Neuronal stem cell (in vitro differentiated cells): ENCODE measurements at regions not wholly inside any gene's neighbourhood (a gene's known extent, or its start where the extent isn't known, plus 50 kb on each side); places are given as distances from the start of the nearest gene placed in this dataset.

Experiments used
- DNase-seq: peaks from one replicate; pipeline ENCODE4 v3.0.0-alpha.2; 2013; ENCODE audit warnings: low spot score
- H2AFZ ChIP-seq: one replicate; pipeline ENCODE4 v1.6.1; 2013; ENCODE audit warnings: mild to moderate bottlenecking, low read length, inconsistent platforms
- H2AK5ac ChIP-seq: 2 replicates; pipeline ENCODE4 v1.6.1; 2013; ENCODE audit warnings: low read depth, mild to moderate bottlenecking, inconsistent platforms, low read length, moderate library complexity, mixed read lengths
- H2BK120ac ChIP-seq: 2 replicates; pipeline ENCODE4 v1.6.1; 2013; ENCODE audit warnings: low read depth, mild to moderate bottlenecking, inconsistent platforms, low read length, moderate library complexity, mixed read lengths
- H2BK12ac ChIP-seq: one replicate; pipeline ENCODE4 v1.6.1; 2013; ENCODE audit warnings: low read length, inconsistent platforms
- H2BK15ac ChIP-seq: 2 replicates; pipeline ENCODE4 v1.6.1; 2013; ENCODE audit warnings: mild to moderate bottlenecking, low read length, inconsistent platforms, mixed read lengths
- H2BK5ac ChIP-seq: one replicate; pipeline ENCODE4 v1.6.1; 2013; ENCODE audit warnings: inconsistent platforms, mild to moderate bottlenecking, low read length, moderate library complexity
- H3K14ac ChIP-seq: one replicate; pipeline ENCODE4 v1.6.1; 2013; ENCODE audit warnings: low read length, inconsistent platforms
- H3K18ac ChIP-seq: 2 replicates; pipeline ENCODE4 v1.6.1; 2013; ENCODE audit warnings: low read length, inconsistent platforms
- H3K23ac ChIP-seq: 2 replicates; pipeline ENCODE4 v1.6.1; 2013; ENCODE audit warnings: low read depth, mild to moderate bottlenecking, mixed read lengths, low read length, inconsistent platforms; ENCODE audit not compliant: poor library complexity
- H3K27ac ChIP-seq: replicated peaks from 3 replicates; pipeline ENCODE4 v1.5.1; 2013; ENCODE audit warnings: low read length, inconsistent platforms
- H3K27me3 ChIP-seq, 3 experiments: 2 replicates each; pipeline ENCODE4 v1.6.1; 2013; ENCODE audit warnings: low read length in 3 of 3, mild to moderate bottlenecking in 2 of 3, inconsistent platforms in 1 of 3, low read depth in 1 of 3, mixed read lengths in 1 of 3, moderate library complexity in 1 of 3; ENCODE audit not compliant: control insufficient read depth in 3 of 3, insufficient read depth in 3 of 3
- H3K36me3 ChIP-seq, 2 donors: replicated peaks in 1 of 2; 2 replicates each; pipeline ENCODE4 v1.6.1; 2013; ENCODE audit warnings: low read length in 2 of 2; ENCODE audit not compliant: control insufficient read depth in 2 of 2, insufficient read depth in 2 of 2
- H3K4ac ChIP-seq: 2 replicates; pipeline ENCODE4 v1.6.1; 2013; ENCODE audit warnings: inconsistent platforms, mild to moderate bottlenecking, low read length, moderate library complexity
- H3K4me1 ChIP-seq, 2 donors: 1 replicate in 1 of 2; 2 replicates in 1 of 2; pipeline ENCODE4 v1.6.1; 2013; ENCODE audit warnings: low read length in 2 of 2, low read depth in 1 of 2; ENCODE audit not compliant: control insufficient read depth in 2 of 2, insufficient read depth in 1 of 2
- H3K4me2 ChIP-seq: one replicate; pipeline ENCODE4 v1.6.1; 2013; ENCODE audit warnings: mild to moderate bottlenecking, low read length, inconsistent platforms; ENCODE audit not compliant: insufficient read depth, poor library complexity, severe bottlenecking
- H3K4me3 ChIP-seq, 2 donors: 2 replicates each; pipeline ENCODE4 v1.5.1; 2013; ENCODE audit warnings: low read length in 2 of 2, mild to moderate bottlenecking in 2 of 2, inconsistent platforms in 1 of 2, moderate library complexity in 1 of 2
- H3K79me1 ChIP-seq: one replicate; pipeline ENCODE4 v1.6.1; 2013; ENCODE audit warnings: low read depth, mild to moderate bottlenecking, inconsistent platforms, low read length, moderate library complexity
- H3K9ac ChIP-seq: one replicate; pipeline ENCODE4 v1.6.1; 2013; ENCODE audit warnings: mild to moderate bottlenecking, low read depth, low read length, inconsistent platforms; ENCODE audit not compliant: poor library complexity
- H3K9me3 ChIP-seq, 2 donors: replicated peaks in 1 of 2; 2 replicates each; pipeline versions ENCODE3 to v1.6.1; 2013; ENCODE audit warnings: low read length in 2 of 2, mild to moderate bottlenecking in 2 of 2, inconsistent platforms in 1 of 2, low read depth in 1 of 2, mixed read lengths in 1 of 2, moderate library complexity in 1 of 2; ENCODE audit not compliant: control insufficient read depth in 2 of 2, insufficient read depth in 1 of 2
- H4K8ac ChIP-seq: one replicate; pipeline ENCODE4 v1.6.1; 2013; ENCODE audit warnings: low read depth, mild to moderate bottlenecking, inconsistent platforms, low read length, moderate library complexity
- H4K91ac ChIP-seq: one replicate; pipeline ENCODE4 v1.6.1; 2013; ENCODE audit warnings: low read length, low read depth, mild to moderate bottlenecking, inconsistent platforms; ENCODE audit not compliant: poor library complexity
- WGBS, 2 donors: extraction: QIAGEN DNeasy Blood & Tissue Kit; methylation state at CpG; one replicate each; pipeline ENCODE4 v1.1.7; 2013; ENCODE audit warnings: missing lambda C conversion rate in 2 of 2, mixed read lengths in 1 of 2; ENCODE audit not compliant: insufficient read length in 2 of 2, insufficient replicate concordance in 1 of 2; ENCODE audit errors: extremely low coverage in 2 of 2; 5-methylcytosine and 5-hydroxymethylcytosine counted together

GRCh38 chr11:133706925-133707794 lies 138.2 kb downstream of the SPATA19 start:
- Histone ChIP-seq H2BK12ac (no peak overlapping the region), H3K4me1 (no peaks in the 10 kb centered on the region), H4K91ac (no peak overlapping the region), H3K14ac (no peak overlapping the region), H2BK5ac (no peak overlapping the region), H3K36me3 (no peaks in the 10 kb centered on the region), H2AK5ac (no peak overlapping the region), H3K18ac (no peak overlapping the region), H3K4me2 (no peak overlapping the region), H3K9ac (no peak overlapping the region), H2AFZ (no peak overlapping the region), H3K27me3 (peaks cover 0 to 7% (median 0%) of the 10 kb centered on the region in 3 experiments), H4K8ac (no peak overlapping the region), H3K4me3 (no peak overlapping the region), H3K9me3 (no peaks in the 10 kb centered on the region), H2BK120ac (no peak overlapping the region), H3K4ac (no peak overlapping the region), H2BK15ac (no peak overlapping the region), H3K79me1 (no peaks in the 10 kb centered on the region), H3K27ac (no peak overlapping the region), H3K23ac (no peak overlapping the region)
- DNase-seq: no peak

- Histone ChIP-seq H2AK5ac (no peak overlapping the region), H4K91ac (no peak overlapping the region), H3K18ac (no peak overlapping the region), H2BK5ac (no peak overlapping the region), H2BK120ac (no peak overlapping the region), H3K79me1 (no peaks in the 10 kb centered on the region), H3K4me1 (no peaks in the 10 kb centered on the region), H3K4ac (no peak overlapping the region), H2BK12ac (no peak overlapping the region), H2AFZ (no peak overlapping the region), H3K9me3 (no peaks in the 10 kb centered on the region), H3K27me3 (peaks cover 0 to 7% (median 0%) of the 10 kb centered on the region in 3 experiments), H3K9ac (no peak overlapping the region), H3K27ac (no peak overlapping the region), H4K8ac (no peak overlapping the region), H3K4me3 (no peak overlapping the region), H3K4me2 (no peak overlapping the region), H3K23ac (no peak overlapping the region), H3K14ac (no peak overlapping the region), H3K36me3 (no peaks in the 10 kb centered on the region), H2BK15ac (no peak overlapping the region)
- no peak for DNase-seq
- WGBS, 2 donors: no CpG with 5 or more reads among the region's 3 CpGs
Measured at GRCh38 chr11:133705873-133706272, 139.4 kb downstream of the SPATA19 start.

DNA sequence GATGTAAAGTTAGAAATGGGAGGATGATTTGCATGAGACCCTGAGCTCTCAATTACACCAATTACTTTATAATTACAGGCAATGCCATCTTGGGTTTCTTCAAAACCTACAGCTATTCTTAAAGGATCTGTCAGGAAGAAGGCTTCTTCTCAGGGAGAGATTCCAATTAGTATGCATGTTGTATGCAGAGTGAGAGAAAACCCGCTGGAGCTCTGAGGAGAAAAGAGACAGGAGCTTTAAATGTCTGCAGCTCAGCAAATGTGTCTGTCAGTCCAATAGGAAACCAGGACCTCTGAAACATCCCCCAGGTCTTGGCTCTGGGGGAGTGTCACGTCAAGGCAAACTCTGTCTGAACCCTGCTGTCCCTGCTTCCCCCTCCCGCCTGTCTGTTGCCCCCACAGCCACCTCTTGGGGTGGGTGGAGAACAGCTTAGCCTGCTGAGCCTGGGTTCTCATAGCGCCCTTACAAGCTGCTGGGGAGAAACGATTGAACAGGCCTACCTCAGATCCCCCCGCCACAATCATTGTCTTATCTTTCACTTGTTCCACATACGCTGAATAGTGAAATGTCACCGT lies 140.2 kb downstream of the SPATA19 start:
- Histone ChIP-seq H3K27ac (no peak overlapping the region), H2BK5ac (no peak overlapping the region), H2AFZ (no peak overlapping the region), H3K18ac (peak overlapping the region; percentile 36), H3K79me1 (no peaks in the 10 kb centered on the region), H2BK120ac (no peak overlapping the region), H3K27me3 (peaks cover 0 to 7% (median 0%) of the 10 kb centered on the region in 3 experiments), H2BK12ac (no peak overlapping the region), H3K4me2 (no peak overlapping the region), H3K9me3 (no peaks in the 10 kb centered on the region), H3K36me3 (no peaks in the 10 kb centered on the region), H3K4me1 (no peaks in the 10 kb centered on the region), H3K14ac (no peak overlapping the region), H4K91ac (no peak overlapping the region), H3K23ac (no peak overlapping the region), H2AK5ac (no peak overlapping the region), H2BK15ac (no peak overlapping the region), H3K4me3 (no peak overlapping the region), H3K4ac (no peak overlapping the region), H4K8ac (no peak overlapping the region), H3K9ac (no peak overlapping the region)
- no peak for DNase-seq
- WGBS, 2 donors: no CpG with 5 or more reads among the region's 8 CpGs

DNA sequence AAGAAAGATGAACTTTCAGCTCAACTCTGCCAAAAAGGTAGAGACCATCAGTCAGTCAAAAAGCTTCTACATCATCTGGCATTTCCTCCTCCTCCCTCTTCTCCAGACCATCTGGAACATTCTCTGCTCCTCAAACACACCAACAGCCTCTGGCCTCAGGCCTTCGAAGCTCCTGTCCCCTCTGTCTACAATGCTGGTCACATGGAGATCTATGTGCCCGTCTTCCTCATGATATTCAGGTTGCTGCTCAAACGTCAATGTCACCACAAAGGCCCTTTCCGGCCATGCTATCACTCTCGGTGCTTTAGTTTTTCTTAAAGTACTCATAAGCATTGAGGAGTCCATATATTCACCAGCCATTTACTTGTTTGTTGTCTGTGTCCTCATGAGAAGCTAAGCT lies 146.2 kb downstream of the SPATA19 start:
- no peak overlapping the region for H3K27ac ChIP-seq
- no peaks in the 10 kb centered on the region for H3K4me1 ChIP-seq
- H3K23ac ChIP-seq: no peak overlapping the region
- H3K14ac ChIP-seq: no peak overlapping the region
- no peak for DNase-seq
- no peak overlapping the region for H2AFZ ChIP-seq
- WGBS, 2 donors: no CpG with 5 or more reads among the region's 5 CpGs
- H2AK5ac ChIP-seq: no peak overlapping the region
- H2BK12ac ChIP-seq: no peak overlapping the region
- H3K18ac ChIP-seq: no peak overlapping the region
- no peaks in the 10 kb centered on the region for H3K9me3 ChIP-seq
- no peak overlapping the region for H2BK15ac ChIP-seq
- no peak overlapping the region for H4K8ac ChIP-seq
- no peak overlapping the region for H3K4me3 ChIP-seq
- H3K79me1 ChIP-seq: no peaks in the 10 kb centered on the region
- no peak overlapping the region for H3K4ac ChIP-seq
- no peaks in the 10 kb centered on the region for H3K36me3 ChIP-seq
- no peak overlapping the region for H4K91ac ChIP-seq
- H3K27me3 ChIP-seq: no peaks in the 10 kb centered on the region
- no peak overlapping the region for H2BK120ac ChIP-seq
- no peak overlapping the region for H3K4me2 ChIP-seq
- H3K9ac ChIP-seq: no peak overlapping the region
- H2BK5ac ChIP-seq: no peak overlapping the region
